GM12878 (cell line): ENCODE measurements at regions not wholly inside any gene's neighbourhood (a gene's known extent, or its start where the extent isn't known, plus 50 kb on each side); places are given as distances from the start of the nearest gene placed in this dataset.

Source experiments
- ATAC-seq: fragments of 200-7000 bp; cut with Tn5 transposase; 3 replicates; pipeline ENCODE4 v1.9.1; 2020; ENCODE audit warnings: mild to moderate bottlenecking, moderate library complexity
- BruUV-seq: library from RNA; stranded (reverse); fragments of 400-500 nt; replicated peaks from 2 replicates; lab custom pipeline; 2021; lab: Mats Ljungman, UMichigan
- CTCF ChIA-PET: fragments of 300-600 bp; sonication (Branson Sonifier 250); formaldehyde crosslinking; extraction: SDS; loops from one replicate; lab custom pipeline; 2021; ENCODE audit warnings: inconsistent platforms; lab: Yijun Ruan, JAX
- POLR2A ChIA-PET: fragments of 350-600 bp; formaldehyde crosslinking; extraction: SDS; loops from one replicate; lab custom pipeline; 2021; ENCODE audit warnings: inconsistent platforms; lab: Charles Lee
- RAD21 ChIA-PET: fragments of 300-600 bp; sonication (Branson Sonifier 250); formaldehyde crosslinking; loops from one replicate; lab custom pipeline; 2023; ENCODE audit warnings: antibody characterized with exemption; ENCODE audit not compliant: unreplicated experiment; lab: Charles Lee
- SMC1A ChIA-PET: fragments of 300-600 bp; sonication (Branson Sonifier 250); formaldehyde crosslinking; loops from one replicate; lab custom pipeline; 2023; ENCODE audit not compliant: unreplicated experiment, uncharacterized antibody; lab: Charles Lee
- DNase-seq: peaks from one replicate; pipeline ENCODE4 v3.0.0-alpha.2; 2011; ENCODE audit warnings: low read depth, low spot score
- FAIRE-seq: peaks from 3 replicates; lab custom pipeline; 2011; peaks lifted over from hg19 to GRCh38; lab: Jason Lieb, UNC
- H2AFZ ChIP-seq: 2 replicates; pipeline ENCODE4 v1.6.0; 2011; ENCODE audit warnings: low read depth, low read length, control low read depth; ENCODE audit not compliant: control insufficient read depth
- H3K27ac ChIP-seq: 2 replicates; pipeline ENCODE4 v1.5.1; 2011; ENCODE audit warnings: control low read depth; ENCODE audit not compliant: control insufficient read depth, insufficient read depth
- H3K27me3 ChIP-seq, 2 experiments: replicated peaks in 1 of 2; 2 replicates each; pipeline versions ENCODE4 v1.6.0 to v1.6.1; 2011; ENCODE audit warnings: low read length in 1 of 2; ENCODE audit not compliant: control insufficient read depth in 2 of 2, insufficient read depth in 2 of 2
- H3K36me3 ChIP-seq, 2 experiments: 2 replicates each; pipeline ENCODE4 v1.5.1; 2011; ENCODE audit warnings: low read length in 1 of 2; ENCODE audit not compliant: control insufficient read depth in 2 of 2, insufficient read depth in 2 of 2
- H3K4me1 ChIP-seq: 2 replicates; pipeline ENCODE4 v1.6.1; 2011; ENCODE audit warnings: mild to moderate bottlenecking, low read length, moderate library complexity, mixed read lengths; ENCODE audit not compliant: control insufficient read depth, insufficient read depth
- H3K4me2 ChIP-seq: 2 replicates; pipeline ENCODE4 v1.6.0; 2011; ENCODE audit warnings: control low read depth; ENCODE audit not compliant: control insufficient read depth, insufficient read depth
- H3K4me3 ChIP-seq: fragments of 200-600 bp; sonication (generic); 2 replicates; pipeline ENCODE4 v1.5.1; 2016
- H3K79me2 ChIP-seq: 2 replicates; pipeline ENCODE4 v1.6.0; 2011; ENCODE audit warnings: low read length; ENCODE audit not compliant: control insufficient read depth, insufficient read depth
- H3K9ac ChIP-seq: 2 replicates; pipeline ENCODE4 v1.8.0; 2011; ENCODE audit warnings: low read length, control low read depth, mixed read lengths; ENCODE audit not compliant: control insufficient read depth, insufficient read depth
- H3K9me3 ChIP-seq: replicated peaks from 3 replicates; pipeline ENCODE4 v1.5.1; 2011; ENCODE audit warnings: mild to moderate bottlenecking, low read length; ENCODE audit not compliant: control insufficient read depth, insufficient read depth
- H4K20me1 ChIP-seq: 2 replicates; pipeline ENCODE4 v1.6.0; 2011; ENCODE audit not compliant: control insufficient read depth, insufficient read depth
- E2F8 ChIP-seq: fragments of 450-650 bp; IDR thresholded peaks from 2 replicates; pipeline ENCODE4 v1.6.1; 2018; ENCODE audit warnings: mild to moderate bottlenecking, low read depth, moderate library complexity; ENCODE audit not compliant: partially characterized antibody
- FOXM1 ChIP-seq: IDR thresholded peaks from 2 replicates; pipeline ENCODE4 v1.6.1; 2012; ENCODE audit warnings: low read depth, mild to moderate bottlenecking, inconsistent platforms, low read length, moderate library complexity
- MLLT1 ChIP-seq: fragments of 450-650 bp; IDR thresholded peaks from 2 replicates; pipeline ENCODE4 v1.6.1; 2016; ENCODE audit warnings: mild to moderate bottlenecking
- NBN ChIP-seq: fragments of 450-650 bp; IDR thresholded peaks from 2 replicates; pipeline ENCODE4 v1.6.1; 2016
- RAD51 ChIP-seq: fragments of 450-650 bp; IDR thresholded peaks from 2 replicates; pipeline ENCODE4 v1.6.1; 2016; ENCODE audit warnings: moderate library complexity, mild to moderate bottlenecking, inconsistent platforms
- RCOR1 ChIP-seq: conservative IDR thresholded peaks from 2 replicates; pipeline ENCODE4 v1.6.1; 2012; ENCODE audit warnings: low read depth, low read length, improper control_type of control experiment
- SKIL ChIP-seq: fragments of 450-650 bp; IDR thresholded peaks from 2 replicates; pipeline ENCODE4 v1.6.1; 2017; ENCODE audit warnings: mild to moderate bottlenecking, low read depth, inconsistent platforms; ENCODE audit not compliant: poor library complexity, severe bottlenecking
- WGBS: methylation state at CpG from one replicate; pipeline ENCODE4 v1.1.6; 2016; ENCODE audit warnings: low lambda C conversion rate; ENCODE audit not compliant: insufficient replicate concordance, insufficient coverage; ENCODE audit errors: missing lambda C conversion rate; 5-methylcytosine and 5-hydroxymethylcytosine counted together
- in situ Hi-C: fragments of 300-500 bp; cut with MboI; formaldehyde crosslinking; loops from 9 replicates; pipeline ENCODE4 v1.14.3; 2018; ENCODE audit warnings: mixed read lengths
- intact Hi-C: fragments of 100-400 bp; cut with micrococcal nuclease; formaldehyde crosslinking; loops from one replicate; pipeline ENCODE4 v1.14.2; 2022; ENCODE audit not compliant: unreplicated experiment

- ATAC-seq (no peak), DNase-seq (no peak), FAIRE-seq (no peak)
- 30% methylated on average over 4 of the region's 4 CpGs for WGBS
- ChIA-PET POLR2A (no interaction called here), SMC1A (no interaction called here), RAD21 (no interaction called here), CTCF (no interaction called here)
- H3K36me3 ChIP-seq: no peaks in the 10 kb centered on the region
- H3K4me3 ChIP-seq: no peak overlapping the region
- H3K27ac ChIP-seq: no peak overlapping the region
- BruUV-seq: no TSS peak
- H2AFZ ChIP-seq: no peak overlapping the region
- no peaks in the 10 kb centered on the region; the same call in 2 of the 3 replicates for H3K9me3 ChIP-seq
- H4K20me1 ChIP-seq: no peaks in the 10 kb centered on the region
- TF ChIP-seq E2F8 (no peak), MLLT1 (no peak), FOXM1 (no peak), RCOR1 (no peak), SKIL (no peak), NBN (no peak), RAD51 (no peak)
- H3K9ac ChIP-seq: no peak overlapping the region
- intact Hi-C loops (no loop called here), in situ Hi-C loops (no loop called here)
- no peaks in the 10 kb centered on the region for H3K79me2 ChIP-seq
- H3K27me3 ChIP-seq: no peaks in the 10 kb centered on the region
- H3K4me2 ChIP-seq: no peak overlapping the region
- H3K4me1 ChIP-seq: no peaks in the 10 kb centered on the region
Observed at GRCh38 chr11:115775846-115776245, 271.6 kb upstream of the CADM1 start.
